ENCODE measurements at regions not wholly inside any gene's neighbourhood (a gene's known extent, or its start where the extent isn't known, plus 50 kb on each side); places are given as distances from the start of the nearest gene placed in this dataset.

- H3K4me3 ChIP-seq (replicated peaks; ENCODE audit: low read depth, low read length) = no peak overlapping the region
- TF ChIP-seq CTCF (IDR thresholded peaks at IDR 0.05; ENCODE audit: low read length, missing control alignments) = no peak
- no peak for DNase-seq (ENCODE audit: low read depth)
Observed at GRCh38 chr5:93079046-93079445, 502.0 kb downstream of the NR2F1-AS1 start.

- H3K4me3 ChIP-seq (replicated peaks; ENCODE audit: low read depth, low read length) = peak overlapping the region; percentile 33
- no peak for TF ChIP-seq CTCF (IDR thresholded peaks at IDR 0.05; ENCODE audit: low read length, missing control alignments)
- DNase-seq (ENCODE audit: low read depth) = peak; percentile 96
Observed at GRCh38 chr5:93078082-93079038, 502.7 kb downstream of the NR2F1-AS1 start.

GRCh38 chr5:93076566-93076965, 504.5 kb downstream of the NR2F1-AS1 start:
- no peak overlapping the region for H3K4me3 ChIP-seq (replicated peaks; ENCODE audit: low read depth, low read length)
- no peak for TF ChIP-seq CTCF (IDR thresholded peaks at IDR 0.05; ENCODE audit: low read length, missing control alignments)
- DNase-seq (ENCODE audit: low read depth) = peak; percentile 32

GRCh38 chr5:93076096-93076495, 504.9 kb downstream of the NR2F1-AS1 start:
- no peak overlapping the region for H3K4me3 ChIP-seq (replicated peaks; ENCODE audit: low read depth, low read length)
- no peak for TF ChIP-seq CTCF (IDR thresholded peaks at IDR 0.05; ENCODE audit: low read length, missing control alignments)
- peak; percentile 25 for DNase-seq (ENCODE audit: low read depth)

GRCh38 chr5:93073547-93073946, 507.5 kb downstream of the NR2F1-AS1 start:
- H3K4me3 ChIP-seq (replicated peaks; ENCODE audit: low read depth, low read length) = no peak overlapping the region
- DNase-seq (ENCODE audit: low read depth) = no peak
- TF ChIP-seq CTCF (IDR thresholded peaks at IDR 0.05; ENCODE audit: low read length, missing control alignments) = no peak

- no peak for TF ChIP-seq CTCF (IDR thresholded peaks at IDR 0.05; ENCODE audit: low read length, missing control alignments)
- no peak overlapping the region for H3K4me3 ChIP-seq (replicated peaks; ENCODE audit: low read depth, low read length)
Observed at GRCh38 chr5:93072831-93073459, 508.1 kb downstream of the NR2F1-AS1 start.

More at GRCh38 chr5:93072831-93073459, 508.1 kb downstream of the NR2F1-AS1 start:
- peak; percentile 60 for DNase-seq (ENCODE audit: low read depth)
